H9 (cell line): ENCODE measurements at regions not wholly inside any gene's neighbourhood (a gene's known extent, or its start where the extent isn't known, plus 50 kb on each side); places are given as distances from the start of the nearest gene placed in this dataset.
A peak's percentile ranks its signal among the peaks of the same experiment; 100 is the strongest.

Source experiments
- DNase-seq: peaks from one replicate; pipeline ENCODE4 v3.0.0-alpha.2; 2017
- H2AFZ ChIP-seq: one replicate; pipeline ENCODE4 v1.6.1; 2013; ENCODE audit warnings: mild to moderate bottlenecking, low read length, control low read depth, moderate library complexity
- H2AK5ac ChIP-seq: 2 replicates; pipeline ENCODE4 v1.6.1; 2013; ENCODE audit warnings: low read length, control low read depth, mixed read lengths; ENCODE audit not compliant: insufficient read length
- H2BK120ac ChIP-seq: one replicate; pipeline ENCODE4 v1.6.1; 2013; ENCODE audit warnings: low read depth, mild to moderate bottlenecking, low read length, control low read depth, inconsistent platforms; ENCODE audit not compliant: poor library complexity, severe bottlenecking
- H2BK12ac ChIP-seq: 2 replicates; pipeline ENCODE4 v1.6.1; 2013; ENCODE audit warnings: low read length, control low read depth, mixed read lengths, low read depth; ENCODE audit not compliant: insufficient read length
- H2BK15ac ChIP-seq: 2 replicates; pipeline ENCODE4 v1.6.1; 2013; ENCODE audit warnings: low read depth, low read length, control low read depth
- H2BK20ac ChIP-seq: one replicate; pipeline ENCODE4 v1.6.1; 2013; ENCODE audit warnings: low read depth, mild to moderate bottlenecking, low read length, control low read depth, inconsistent platforms; ENCODE audit not compliant: poor library complexity, severe bottlenecking
- H2BK5ac ChIP-seq: 2 replicates; pipeline ENCODE4 v1.6.1; 2013; ENCODE audit warnings: low read length, control low read depth, mixed read lengths; ENCODE audit not compliant: insufficient read length
- H3K14ac ChIP-seq: 2 replicates; pipeline ENCODE4 v1.6.1; 2013; ENCODE audit warnings: low read length, control low read depth; ENCODE audit not compliant: insufficient read depth
- H3K18ac ChIP-seq: 2 replicates; pipeline ENCODE4 v1.6.1; 2013; ENCODE audit warnings: low read depth, mild to moderate bottlenecking, mixed read lengths, low read length, control low read depth; ENCODE audit not compliant: insufficient read length
- H3K23ac ChIP-seq: 2 replicates; pipeline ENCODE4 v1.6.1; 2013; ENCODE audit warnings: low read length, control low read depth, mixed read lengths, low read depth; ENCODE audit not compliant: insufficient read length
- H3K23me2 ChIP-seq: 2 replicates; pipeline ENCODE4 v1.6.1; 2013; ENCODE audit warnings: low read depth, mild to moderate bottlenecking, mixed read lengths, low read length, control low read depth; ENCODE audit not compliant: insufficient read length, poor library complexity, severe bottlenecking
- H3K27ac ChIP-seq: 2 replicates; pipeline ENCODE4 v1.5.1; 2013; ENCODE audit warnings: low read length, control low read depth, mixed read lengths, low read depth; ENCODE audit not compliant: insufficient read length
- H3K27me3 ChIP-seq: 2 replicates; pipeline ENCODE4 v1.6.1; 2013; ENCODE audit warnings: low read length, control low read depth, inconsistent platforms; ENCODE audit not compliant: insufficient read depth
- H3K4ac ChIP-seq: 2 replicates; pipeline ENCODE4 v1.6.1; 2013; ENCODE audit warnings: low read depth, mild to moderate bottlenecking, control low read depth, inconsistent platforms, low read length, moderate library complexity
- H3K4me1 ChIP-seq: 2 replicates; pipeline ENCODE4 v1.6.1; 2013; ENCODE audit warnings: low read length, control low read depth, inconsistent platforms; ENCODE audit not compliant: insufficient read depth
- H3K4me2 ChIP-seq: 2 replicates; pipeline ENCODE4 v1.6.1; 2013; ENCODE audit warnings: low read length, control low read depth, mixed read lengths; ENCODE audit not compliant: insufficient read length, insufficient read depth
- H3K56ac ChIP-seq: 2 replicates; pipeline ENCODE4 v1.6.1; 2013; ENCODE audit warnings: low read depth, mild to moderate bottlenecking, mixed read lengths, low read length, control low read depth; ENCODE audit not compliant: insufficient read length
- H3K79me1 ChIP-seq: 2 replicates; pipeline ENCODE4 v1.6.1; 2013; ENCODE audit warnings: low read depth, mild to moderate bottlenecking, moderate library complexity, low read length, control low read depth, inconsistent platforms; ENCODE audit not compliant: insufficient read depth, poor library complexity, severe bottlenecking
- H3K79me2 ChIP-seq: 2 replicates; pipeline ENCODE4 v1.6.1; 2013; ENCODE audit warnings: low read length, control low read depth, inconsistent platforms; ENCODE audit not compliant: insufficient read depth
- H3K9ac ChIP-seq: 2 replicates; pipeline ENCODE4 v1.6.1; 2013; ENCODE audit warnings: low read length, control low read depth, mixed read lengths; ENCODE audit not compliant: insufficient read length; ENCODE audit errors: extremely low read depth
- H3K9me3 ChIP-seq: one replicate; pipeline ENCODE4 v1.6.1; 2013; ENCODE audit warnings: low read depth, low read length, inconsistent platforms; ENCODE audit not compliant: control insufficient read depth
- H3T11ph ChIP-seq: one replicate; pipeline ENCODE4 v1.6.1; 2013; ENCODE audit warnings: mild to moderate bottlenecking, low read length, control low read depth, inconsistent platforms
- H4K20me1 ChIP-seq: one replicate; pipeline ENCODE4 v1.6.1; 2013; ENCODE audit not compliant: control insufficient read depth, insufficient read length, insufficient read depth
- H4K5ac ChIP-seq: 2 replicates; pipeline ENCODE4 v1.6.1; 2013; ENCODE audit warnings: low read depth, mild to moderate bottlenecking, mixed read lengths, low read length, control low read depth; ENCODE audit not compliant: insufficient read length
- H4K8ac ChIP-seq: replicated peaks from 2 replicates; pipeline ENCODE4 v1.6.1; 2013; ENCODE audit warnings: low read length, control low read depth, mixed read lengths, low read depth; ENCODE audit not compliant: insufficient read length
- H4K91ac ChIP-seq: 2 replicates; pipeline ENCODE4 v1.6.1; 2013; ENCODE audit warnings: low read depth, mild to moderate bottlenecking, moderate library complexity, mixed read lengths, low read length, control low read depth; ENCODE audit not compliant: insufficient read length
- H3K27ac Mint-ChIP-seq, 3 experiments: 2 replicates in 2 of 3; 3 replicates in 1 of 3; pipeline ENCODE4 v1.8.0; 2020 to 2021; ENCODE audit warnings: mixed read lengths in 3 of 3, mild to moderate bottlenecking in 1 of 3, moderate library complexity in 1 of 3
- H3K27me3 Mint-ChIP-seq: 2 replicates; pipeline ENCODE4 v1.8.0; 2021; ENCODE audit warnings: low read depth, mild to moderate bottlenecking, moderate library complexity, mixed read lengths
- H3K36me3 Mint-ChIP-seq, 3 experiments: 2 replicates in 2 of 3; 3 replicates in 1 of 3; pipeline ENCODE4 v1.8.0; 2020 to 2021; ENCODE audit warnings: low read depth in 3 of 3, mixed read lengths in 3 of 3; ENCODE audit not compliant: insufficient read depth in 1 of 3
- H3K4me1 Mint-ChIP-seq, 2 experiments: 2 replicates each; pipeline ENCODE4 v1.8.0; 2020; ENCODE audit warnings: mixed read lengths in 2 of 2
- H3K4me3 Mint-ChIP-seq, 2 experiments: 2 replicates in 1 of 2; 3 replicates in 1 of 2; pipeline ENCODE4 v1.8.0; 2020 to 2021; ENCODE audit warnings: mild to moderate bottlenecking in 2 of 2, mixed read lengths in 2 of 2, moderate library complexity in 1 of 2
- H3K9me3 Mint-ChIP-seq, 2 experiments: 2 replicates in 1 of 2; 3 replicates in 1 of 2; pipeline ENCODE4 v1.8.0; 2020; ENCODE audit warnings: mild to moderate bottlenecking in 2 of 2, mixed read lengths in 2 of 2, moderate library complexity in 1 of 2
- CTCF ChIP-seq: fragments of 200-600 bp; sonication (generic); conservative IDR thresholded peaks from 3 replicates; pipeline ENCODE4 v1.8.0; 2021; ENCODE audit warnings: antibody characterized with exemption, mild to moderate bottlenecking
- WGBS: extraction: QIAGEN DNeasy Blood & Tissue Kit; methylation state at CpG from one replicate; pipeline ENCODE4 v1.1.7; 2013; ENCODE audit warnings: missing lambda C conversion rate, low lambda C conversion rate, mixed read lengths; ENCODE audit not compliant: insufficient read length; ENCODE audit errors: extremely low coverage; 5-methylcytosine and 5-hydroxymethylcytosine counted together

GRCh38 chr1:88300752-88301263 is 383.3 kb upstream of the PKN2 start:
- Histone ChIP-seq H3K27ac (no peak overlapping the region), H3K23ac (no peak overlapping the region), H4K5ac (no peak overlapping the region), H2BK15ac (no peak overlapping the region), H3K4ac (no peak overlapping the region), H3K9ac (no peak overlapping the region), H2BK120ac (no peak overlapping the region), H3T11ph (no peak overlapping the region), H4K91ac (no peak overlapping the region), H3K56ac (no peak overlapping the region), H3K79me1 (no peaks in the 10 kb centered on the region), H3K23me2 (no peaks in the 10 kb centered on the region), H3K27me3 (no peaks in the 10 kb centered on the region), H3K4me2 (no peak overlapping the region), H2AK5ac (no peak overlapping the region), H2AFZ (peak overlapping the region; percentile 46), H3K18ac (no peak overlapping the region), H3K14ac (no peak overlapping the region), H2BK5ac (no peak overlapping the region), H3K79me2 (no peaks in the 10 kb centered on the region), H3K9me3 (no peaks in the 10 kb centered on the region), H4K8ac (no peak overlapping the region), H2BK12ac (no peak overlapping the region), H2BK20ac (no peak overlapping the region), H4K20me1 (no peaks in the 10 kb centered on the region), H3K4me1 (peaks cover 3% of the 10 kb centered on the region; the same call in 1 of the 2 replicates)
- peaks cover 38 to 45% of the 10 kb centered on the region in 2 experiments for H3K4me1 Mint-ChIP-seq
- WGBS: no CpG with 5 or more reads among the region's 2 CpGs
- no peak overlapping the region for H3K27ac Mint-ChIP-seq
- H3K4me3 Mint-ChIP-seq: no peak overlapping the region
- no peaks in the 10 kb centered on the region for H3K9me3 Mint-ChIP-seq
- no peak for TF ChIP-seq CTCF
- H3K36me3 Mint-ChIP-seq: no peaks in the 10 kb centered on the region
- H3K27me3 Mint-ChIP-seq: no peaks in the 10 kb centered on the region; the same call in 1 of the 2 replicates
- no peak for DNase-seq
